Endothelial cell of umbilical vein (primary cell): ENCODE measurements at regions not wholly inside any gene's neighbourhood (a gene's known extent, or its start where the extent isn't known, plus 50 kb on each side); places are given as distances from the start of the nearest gene placed in this dataset.

ENCODE experiments used
- BruUV-seq: library from RNA; stranded (reverse); fragments of 400-500 nt; replicated peaks from 2 replicates; lab custom pipeline; 2021; lab: Mats Ljungman, UMichigan
- CTCF ChIA-PET: fragments of 300-600, 350-600 bp; sonication (Branson Sonifier 250); formaldehyde crosslinking; loops from one replicate; lab custom pipeline; 2021; ENCODE audit warnings: antibody characterized with exemption, inconsistent platforms; lab: Charles Lee
- POLR2A ChIA-PET: fragments of 300-600, 350-600 bp; sonication (Branson Sonifier 250); formaldehyde crosslinking; loops from one replicate; lab custom pipeline; 2021; ENCODE audit warnings: antibody characterized with exemption, inconsistent platforms; lab: Charles Lee
- DNase-seq: peaks from one replicate; pipeline ENCODE4 v3.0.0-alpha.2; 2011; ENCODE audit warnings: low read depth, low spot score
- FAIRE-seq: peaks from 2 replicates; lab custom pipeline; 2011; peaks lifted over from hg19 to GRCh38; lab: Jason Lieb, UNC
- H2AFZ ChIP-seq: 2 replicates; pipeline ENCODE4 v1.6.0; 2012; ENCODE audit warnings: low read depth, low read length, control low read depth, inconsistent platforms
- H3K27ac ChIP-seq: 2 replicates; pipeline ENCODE4 v1.5.1; 2011; ENCODE audit warnings: low read depth, mild to moderate bottlenecking, control low read depth, low read length, moderate library complexity; ENCODE audit not compliant: insufficient read depth
- H3K27me3 ChIP-seq, 2 experiments: 2 replicates each; pipeline versions ENCODE4 v1.6.0 to v1.6.1; 2011; ENCODE audit warnings: low read length in 2 of 2, mixed read lengths in 1 of 2; ENCODE audit not compliant: control insufficient read depth in 2 of 2, insufficient read depth in 2 of 2
- H3K36me3 ChIP-seq, 2 experiments: 2 replicates in 1 of 2; 3 replicates in 1 of 2; pipeline ENCODE4 v1.5.1; 2011; ENCODE audit warnings: low read length in 2 of 2, mild to moderate bottlenecking in 1 of 2, moderate library complexity in 1 of 2; ENCODE audit not compliant: control insufficient read depth in 2 of 2, insufficient read depth in 2 of 2; ENCODE audit errors: extremely low read depth in 1 of 2
- H3K4me1 ChIP-seq: 3 replicates; pipeline ENCODE4 v1.5.1; 2011; ENCODE audit warnings: mild to moderate bottlenecking, low read length; ENCODE audit not compliant: control insufficient read depth, insufficient read depth; ENCODE audit errors: extremely low read depth
- H3K4me2 ChIP-seq: 2 replicates; pipeline ENCODE4 v1.6.1; 2011; ENCODE audit warnings: low read length, control low read depth, mixed read lengths; ENCODE audit not compliant: insufficient read depth
- H3K4me3 ChIP-seq, 3 experiments: fragments of 200-600 bp in 1 of 3; sonication (generic), shearing (Covaris generic) in 1 of 3; replicated peaks in 1 of 3; 2 replicates each; pipeline ENCODE4 v1.5.1; 2011 to 2016; ENCODE audit warnings: control low read depth in 3 of 3, low read length in 3 of 3, mild to moderate bottlenecking in 2 of 3, inconsistent platforms in 1 of 3, low read depth in 1 of 3, moderate library complexity in 1 of 3; ENCODE audit not compliant: insufficient read depth in 1 of 3
- H3K79me2 ChIP-seq: 2 replicates; pipeline ENCODE4 v1.6.0; 2012; ENCODE audit warnings: low read length, inconsistent platforms; ENCODE audit not compliant: control insufficient read depth, insufficient read depth
- H3K9ac ChIP-seq: replicated peaks from 2 replicates; pipeline ENCODE3; 2011; ENCODE audit warnings: low read length, control low read depth; ENCODE audit not compliant: insufficient read depth; ENCODE audit errors: extremely low read depth
- H3K9me1 ChIP-seq: replicated peaks from 3 replicates; pipeline ENCODE4 v1.6.0; 2011; ENCODE audit warnings: mild to moderate bottlenecking, low read length; ENCODE audit not compliant: control insufficient read depth, insufficient read depth; ENCODE audit errors: extremely low read depth
- H3K9me3 ChIP-seq: replicated peaks from 2 replicates; pipeline ENCODE4 v1.5.1; 2012; ENCODE audit warnings: low read length, inconsistent platforms; ENCODE audit not compliant: control insufficient read depth, insufficient read depth
- H4K20me1 ChIP-seq: replicated peaks from 2 replicates; pipeline ENCODE3; 2011; ENCODE audit warnings: mild to moderate bottlenecking, low read length; ENCODE audit not compliant: control insufficient read depth, insufficient read depth; ENCODE audit errors: extremely low read depth
- CTCF ChIP-seq, 2 donors: IDR thresholded peaks; 1 replicate in 1 of 2; 2 replicates in 1 of 2; pipeline ENCODE4 v1.5.1; 2011; ENCODE audit warnings: low read length in 2 of 2, mild to moderate bottlenecking in 2 of 2, moderate library complexity in 2 of 2, control low read depth in 1 of 2, inconsistent platforms in 1 of 2, low read depth in 1 of 2; ENCODE audit not compliant: insufficient read depth in 1 of 2; ENCODE audit errors: extremely low read depth in 1 of 2
- EZH2 ChIP-seq: IDR thresholded peaks from 2 replicates; pipeline ENCODE4 v1.6.1; 2012; ENCODE audit warnings: borderline replicate concordance, low read depth, mild to moderate bottlenecking, moderate library complexity, low read length, inconsistent platforms; ENCODE audit not compliant: severe bottlenecking
- FOS ChIP-seq: IDR thresholded peaks from 2 replicates; pipeline ENCODE4 v1.6.1; 2011; ENCODE audit warnings: mild to moderate bottlenecking, low read length, moderate library complexity, borderline replicate concordance; ENCODE audit not compliant: insufficient read depth
- GATA2 ChIP-seq: IDR thresholded peaks from 2 replicates; pipeline ENCODE4 v1.7.0; 2011; ENCODE audit warnings: low read depth, mild to moderate bottlenecking, moderate library complexity, mixed read lengths, low read length; ENCODE audit not compliant: insufficient read length, insufficient read depth
- JUN ChIP-seq: IDR thresholded peaks from 2 replicates; pipeline ENCODE4 v1.6.1; 2011; ENCODE audit warnings: borderline replicate concordance, low read depth; ENCODE audit not compliant: insufficient read length, insufficient read depth
- MAX ChIP-seq: IDR thresholded peaks from 2 replicates; pipeline ENCODE4 v1.6.1; 2011; ENCODE audit not compliant: insufficient read depth, insufficient read length
- MYC ChIP-seq: IDR thresholded peaks from one replicate; pipeline ENCODE4 v1.6.1; 2011; ENCODE audit warnings: mild to moderate bottlenecking, low read depth, low read length
- POLR2A ChIP-seq: IDR thresholded peaks from 2 replicates; pipeline ENCODE4 v1.6.1; 2012; ENCODE audit warnings: low read depth, mild to moderate bottlenecking, control low read depth, low read length
- POLR2AphosphoS5 ChIP-seq: IDR thresholded peaks from 2 replicates; pipeline ENCODE4 v1.6.1; 2012; ENCODE audit warnings: low read depth, mild to moderate bottlenecking, control low read depth, low read length, moderate library complexity; ENCODE audit not compliant: insufficient read depth
- dilution Hi-C: fragments of 300-500 bp; cut with MboI; formaldehyde crosslinking; loops from one replicate; pipeline ENCODE4 v1.15.0; 2019; ENCODE audit warnings: low sequenced_read_pairs; ENCODE audit not compliant: extremely low pct_ligation_motif_present
- intact Hi-C: fragments of 100-400 bp; cut with micrococcal nuclease; formaldehyde crosslinking; loops from one replicate; pipeline ENCODE4 v1.10.0; 2022

- Histone ChIP-seq H3K4me3 (no peak overlapping the region), H3K36me3 (no peaks in the 10 kb centered on the region), H3K9me1 (no peaks in the 10 kb centered on the region), H4K20me1 (no peaks in the 10 kb centered on the region), H3K9ac (no peak overlapping the region), H3K9me3 (no peaks in the 10 kb centered on the region), H3K79me2 (no peaks in the 10 kb centered on the region), H3K27me3 (no peaks in the 10 kb centered on the region), H3K27ac (no peak overlapping the region), H2AFZ (no peak overlapping the region), H3K4me2 (no peak overlapping the region), H3K4me1 (no peaks in the 10 kb centered on the region)
- intact Hi-C loops: no loop called here
- FAIRE-seq (no peak), DNase-seq (no peak)
- no TSS peak for BruUV-seq
- ChIA-PET POLR2A (no interaction called here), CTCF (no interaction called here)
- dilution Hi-C loops: no loop called here
- TF ChIP-seq POLR2A: no peak
- no peak for TF ChIP-seq JUN
- no peak for TF ChIP-seq CTCF (IDR thresholded peaks at IDR 0.05; ENCODE audit: extremely low read depth in 1 of 2, insufficient read depth in 1 of 2, low read depth in 1 of 2, low read length in 2 of 2)
- no peak for TF ChIP-seq MYC
- TF ChIP-seq EZH2: no peak
- TF ChIP-seq GATA2: no peak
- no peak for TF ChIP-seq FOS
- no peak for TF ChIP-seq MAX
- no peak for TF ChIP-seq POLR2AphosphoS5
Measured at GRCh38 chr5:145403992-145404391, 431.1 kb downstream of the PRELID2 start.
